DMS153 (cell line): ENCODE measurements at regions not wholly inside any gene's neighbourhood (a gene's known extent, or its start where the extent isn't known, plus 50 kb on each side); places are given as distances from the start of the nearest gene placed in this dataset.

Experiments
- DNase-seq: peaks from one replicate; lab custom pipeline; 2025; lab: John Stamatoyannopoulos, UW

- peak; percentile 82 for DNase-seq
These were observed 244.1 kb downstream of the ICOS start for GRCh38 chr2:204180649-204181048.

- no peak for DNase-seq
These were observed 247.0 kb downstream of the ICOS start for GRCh38 chr2:204183608-204184007.

GRCh38 chr2:204184226-204184625 lies 247.7 kb downstream of the ICOS start:
- no peak for DNase-seq

DNA sequence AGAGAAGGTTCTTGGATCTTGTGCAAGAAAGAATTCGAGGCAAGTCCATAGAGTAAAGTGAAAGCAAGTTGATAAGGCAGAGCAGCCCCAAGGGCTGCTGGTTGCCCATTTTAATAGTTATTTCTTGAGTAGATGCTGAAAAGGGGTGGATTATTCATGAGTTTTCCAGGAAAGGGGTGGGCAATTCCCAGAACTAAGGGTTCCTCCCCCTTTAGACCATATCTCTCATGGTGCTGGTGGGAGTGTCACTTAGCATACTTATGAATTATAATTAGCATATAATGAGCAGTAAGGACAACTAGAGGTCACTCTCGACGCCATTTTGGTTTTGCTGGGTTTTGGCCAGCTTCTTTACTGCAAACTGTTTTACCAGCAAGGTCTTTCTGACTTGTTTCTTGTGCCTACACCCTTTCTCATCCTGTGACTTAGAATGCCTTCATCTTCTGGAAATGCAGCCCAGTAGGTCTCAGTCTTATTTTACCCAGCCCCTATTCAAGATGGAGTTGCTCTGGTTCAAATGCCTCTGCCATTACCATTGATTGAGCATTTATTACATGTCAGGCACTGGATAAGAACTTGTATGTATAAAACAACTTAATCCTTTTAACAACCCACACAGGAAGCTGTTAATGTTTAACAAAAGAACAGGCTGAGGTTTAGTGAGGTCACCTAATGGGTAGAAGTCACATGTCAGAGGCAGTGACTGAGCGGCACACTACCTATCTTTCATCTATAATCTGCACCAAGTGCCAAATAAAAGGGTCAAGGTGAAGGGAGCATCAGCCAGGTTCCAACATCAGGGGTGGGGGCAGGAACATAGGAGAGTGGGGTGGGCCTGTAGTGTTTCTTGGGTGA lies 250.9 kb downstream of the ICOS start:
- peak; percentile 30 for DNase-seq

GRCh38 chr2:204191574-204191973 lies 255.0 kb downstream of the ICOS start:
- no peak for DNase-seq

DNA sequence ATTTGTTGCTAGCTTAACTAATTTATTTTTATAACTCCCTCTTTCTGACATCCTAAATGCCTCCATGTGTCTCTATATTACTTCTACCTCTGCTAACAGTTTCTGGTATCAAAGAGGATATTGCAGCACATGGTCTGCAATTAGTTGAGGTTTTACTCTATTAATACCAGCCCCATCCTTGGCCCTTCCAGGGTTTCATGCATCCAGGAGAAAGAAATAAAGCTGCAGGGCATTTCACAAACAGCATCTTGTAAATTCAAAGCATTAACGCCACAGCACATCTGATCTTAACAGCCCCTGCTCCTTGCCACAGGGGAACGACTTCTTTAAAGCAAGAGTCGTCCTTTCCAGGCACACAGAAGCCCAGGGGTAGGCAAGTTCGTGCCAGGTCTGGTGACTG lies 258.9 kb downstream of the ICOS start:
- DNase-seq = no peak

- no peak for DNase-seq
These were observed 260.9 kb downstream of the ICOS start for GRCh38 chr2:204197336-204198005.

DNA sequence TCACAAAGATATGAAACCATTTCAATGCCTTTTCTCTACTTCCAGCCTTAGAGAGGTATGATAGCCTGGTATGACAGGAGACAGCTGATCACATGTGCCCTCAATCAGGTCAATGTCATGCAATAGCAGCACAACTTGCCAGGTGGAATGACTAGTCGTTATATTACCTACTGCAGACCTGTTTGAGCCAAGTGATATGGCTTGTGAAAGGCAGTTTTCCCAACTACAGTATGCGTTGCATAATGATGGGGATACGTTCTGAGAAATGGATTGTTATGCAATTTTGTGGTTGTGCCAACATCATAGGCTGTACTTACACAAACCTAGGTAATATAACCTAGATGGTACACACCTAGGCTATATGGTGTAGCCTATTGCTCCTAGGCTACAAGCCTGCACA lies 262.8 kb downstream of the ICOS start:
- no peak for DNase-seq

DNA sequence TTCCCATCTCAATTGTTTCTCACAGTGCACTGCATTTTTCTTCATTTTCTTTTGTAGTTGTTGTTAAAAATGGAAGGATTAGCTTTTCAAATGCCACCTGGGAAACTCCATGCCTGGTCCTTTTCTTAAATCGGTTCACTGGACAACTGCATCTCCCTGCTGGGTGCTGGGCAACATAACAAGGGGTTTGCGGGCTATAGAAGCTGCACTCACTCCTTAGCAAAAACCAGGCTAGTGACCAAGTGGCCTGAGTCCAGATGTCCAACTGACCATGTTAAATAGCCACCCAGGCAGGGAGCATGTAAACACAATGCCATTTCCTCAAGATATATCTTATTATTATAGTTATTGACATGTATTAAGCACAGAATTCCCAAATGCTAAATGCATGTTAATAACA lies 264.9 kb downstream of the ICOS start:
- no peak for DNase-seq

DNA sequence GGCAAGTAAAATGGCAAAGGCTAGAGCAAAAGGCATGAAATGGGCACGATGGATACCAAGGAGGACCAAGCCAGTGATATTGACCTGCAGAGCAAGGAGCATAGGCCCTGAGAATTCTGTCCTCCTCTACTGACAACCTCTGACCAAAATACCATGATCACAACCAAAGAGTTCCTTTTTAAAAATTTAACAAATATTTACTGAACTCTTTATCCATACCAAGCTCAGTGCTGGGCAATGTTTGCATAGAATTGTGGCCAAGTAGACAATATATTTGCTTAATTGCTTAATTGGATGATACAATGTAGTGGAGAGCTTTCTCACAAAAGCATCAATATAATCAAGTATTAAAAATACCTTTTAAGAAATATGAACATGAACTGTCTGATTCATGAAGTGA lies 265.7 kb downstream of the ICOS start:
- DNase-seq = no peak

DNA sequence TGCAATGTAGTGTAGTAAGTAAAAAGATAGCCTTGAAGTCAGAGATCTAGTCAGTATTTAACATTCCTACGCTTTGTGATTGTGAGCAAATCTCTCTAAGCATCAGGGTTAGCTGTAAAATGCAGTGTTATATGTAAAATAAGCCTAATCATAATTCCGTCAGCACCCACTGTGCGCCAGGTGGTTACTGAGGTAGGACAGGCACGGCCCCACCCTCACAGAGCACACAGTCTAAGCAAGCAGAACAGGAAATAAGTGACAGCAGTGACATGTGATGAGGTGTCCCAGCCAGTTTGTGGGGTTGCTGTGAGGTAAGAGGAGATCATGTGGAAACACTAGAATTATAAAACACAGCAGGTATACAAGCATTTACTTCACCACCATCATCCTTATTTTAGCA lies 267.1 kb downstream of the ICOS start:
- DNase-seq = no peak

DNA sequence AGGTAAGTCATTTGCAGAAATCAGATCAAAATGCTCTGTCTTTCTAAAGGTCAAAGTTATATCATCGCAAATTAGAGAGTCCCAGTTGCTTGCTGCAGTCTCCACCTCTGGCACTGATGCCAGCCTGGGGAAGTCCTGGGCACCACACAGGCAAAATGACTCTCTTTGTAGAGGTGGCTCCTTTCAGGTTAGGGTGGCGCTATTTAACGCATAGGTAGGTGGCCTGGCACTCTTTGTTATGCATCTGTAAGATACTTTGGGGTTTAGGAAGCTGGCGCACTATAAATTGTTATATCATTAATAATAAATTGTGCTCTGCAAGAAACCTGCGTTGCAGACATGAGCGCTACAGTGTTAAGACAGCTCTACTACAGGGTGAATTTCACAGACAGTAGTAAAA lies 268.5 kb downstream of the ICOS start:
- DNase-seq = no peak

GRCh38 chr2:204205538-204205937 lies 269.0 kb downstream of the ICOS start:
- no peak for DNase-seq

DNA sequence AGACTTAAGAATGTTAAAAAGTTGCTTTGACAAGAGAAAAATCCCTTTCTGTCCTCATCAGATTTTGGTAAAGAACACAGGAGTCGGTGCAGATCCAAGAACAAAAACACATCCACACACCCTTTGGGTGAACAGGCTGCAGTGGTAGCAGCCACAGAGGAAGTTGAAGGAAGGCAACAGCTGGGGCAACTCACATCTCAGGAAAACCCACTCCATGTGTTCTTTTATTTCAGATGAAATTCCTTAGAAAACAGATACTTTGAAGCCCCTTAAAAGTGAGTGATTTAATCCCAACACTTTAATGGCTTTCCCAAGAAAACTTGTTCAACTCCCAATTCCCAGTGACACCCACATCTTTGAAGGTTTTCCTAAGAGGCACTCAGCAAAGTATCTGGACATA lies 271.3 kb downstream of the ICOS start:
- no peak for DNase-seq

GRCh38 chr2:204213588-204213987 lies 277.0 kb downstream of the ICOS start:
- DNase-seq = no peak

GRCh38 chr2:204218040-204218439 lies 281.5 kb downstream of the ICOS start:
- no peak for DNase-seq

DNA sequence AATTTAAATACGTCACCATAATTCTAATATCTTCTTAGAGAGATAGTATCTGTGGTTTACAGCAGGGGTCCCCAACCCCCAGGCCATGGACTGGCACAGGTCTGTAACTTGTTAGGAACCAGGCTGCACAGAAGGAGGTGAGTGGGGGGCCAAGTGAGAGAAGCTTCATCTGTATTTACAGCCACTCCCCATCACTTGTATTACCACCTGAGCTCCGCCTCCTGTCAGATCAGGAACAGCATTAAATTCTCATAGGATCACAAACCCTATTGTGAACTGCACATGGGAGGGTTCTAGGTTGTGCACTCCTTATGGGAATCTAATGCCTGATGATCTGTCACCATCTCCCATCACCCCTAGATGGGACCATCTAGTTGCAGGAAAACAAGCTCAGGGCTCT lies 282.6 kb downstream of the ICOS start:
- DNase-seq = no peak

DNA sequence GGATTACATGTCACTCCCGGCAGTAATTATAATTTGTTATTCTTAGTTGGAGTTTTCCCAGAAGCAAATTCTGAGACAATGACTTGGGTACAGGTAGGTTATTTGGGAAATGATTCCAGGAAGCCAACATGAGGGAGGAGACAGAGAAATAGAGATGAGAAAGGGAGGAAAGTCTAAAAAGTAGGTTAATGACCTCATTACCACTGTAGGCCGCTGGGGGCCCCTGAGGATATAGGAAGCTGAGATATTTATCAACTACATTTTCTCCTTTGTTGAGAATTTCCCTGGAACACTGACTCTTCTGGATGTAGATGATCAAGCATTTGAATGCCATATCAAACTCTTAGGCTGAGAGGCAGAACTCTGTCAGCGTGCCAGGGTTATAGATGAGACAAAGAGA lies 284.3 kb downstream of the ICOS start:
- DNase-seq = no peak

GRCh38 chr2:204223046-204223445 lies 286.5 kb downstream of the ICOS start:
- DNase-seq = no peak

GRCh38 chr2:204223544-204223943 lies 287.0 kb downstream of the ICOS start:
- no peak for DNase-seq

DNA sequence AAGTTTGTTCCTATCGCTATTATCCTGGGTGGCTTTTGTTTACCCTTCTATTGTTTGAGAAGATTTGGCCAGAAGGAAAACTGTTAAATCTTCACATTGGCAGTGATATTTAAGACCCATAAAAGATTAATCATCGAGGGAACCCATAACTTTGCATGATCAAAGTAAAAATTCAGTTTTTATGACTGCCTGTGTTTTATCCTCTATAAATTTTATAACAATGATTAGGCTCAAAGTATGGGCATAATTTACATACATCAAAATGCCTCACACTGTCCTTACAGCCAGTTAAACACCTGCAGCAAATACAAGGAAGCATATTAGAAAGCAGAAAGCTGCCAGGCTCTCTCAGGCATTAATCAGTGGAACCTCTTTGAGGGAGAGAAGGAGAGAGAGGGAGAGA lies 289.1 kb downstream of the ICOS start:
- peak; percentile 12 for DNase-seq

DNA sequence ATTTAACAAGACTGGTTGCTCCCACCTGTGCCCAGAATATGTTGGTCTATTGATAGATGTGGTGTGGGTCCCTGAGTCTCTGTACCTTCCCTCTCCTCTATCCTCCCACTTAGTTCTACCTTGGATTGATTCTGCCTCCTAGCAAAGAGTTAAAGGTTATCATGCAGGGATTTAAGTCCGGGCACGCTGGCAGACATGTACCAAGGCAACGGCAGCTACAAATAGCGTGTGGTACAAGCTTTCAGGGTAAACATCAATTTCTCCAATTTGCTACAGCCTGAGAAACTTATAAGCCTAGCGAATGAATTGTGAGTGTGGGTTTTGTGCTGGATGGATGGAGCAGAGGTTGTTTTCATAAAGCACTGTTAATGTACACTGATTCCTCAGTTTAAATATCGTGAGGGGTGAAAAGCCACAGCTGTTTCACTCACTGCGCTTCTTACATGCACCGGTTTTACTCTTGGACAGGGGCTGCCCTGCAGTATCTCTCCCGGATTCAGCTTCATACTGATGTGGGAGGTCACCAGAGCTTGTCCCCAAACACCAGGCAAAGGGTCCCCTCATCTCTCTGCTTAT lies 289.8 kb downstream of the ICOS start:
- DNase-seq = no peak

- DNase-seq = no peak
These were observed 291.8 kb downstream of the ICOS start for GRCh38 chr2:204228169-204228886.
